Chondrocyte (in vitro differentiated cells): ENCODE measurements at regions not wholly inside any gene's neighbourhood (a gene's known extent, or its start where the extent isn't known, plus 50 kb on each side); places are given as distances from the start of the nearest gene placed in this dataset.

ENCODE experiments used
- DNase-seq: peaks from one replicate; pipeline ENCODE4 v3.0.0; 2021; ENCODE audit warnings: mixed read lengths, low spot score
- H3K27ac Mint-ChIP-seq: one replicate; pipeline ENCODE4 v1.8.0; 2021; ENCODE audit warnings: mild to moderate bottlenecking, moderate library complexity, mixed read lengths; ENCODE audit not compliant: unreplicated experiment
- H3K27me3 Mint-ChIP-seq: 2 replicates; pipeline ENCODE4 v1.8.0; 2021; ENCODE audit warnings: low read depth, mixed read lengths
- H3K36me3 Mint-ChIP-seq: 2 replicates; pipeline ENCODE4 v1.8.0; 2021; ENCODE audit warnings: low read depth, mixed read lengths
- H3K4me1 Mint-ChIP-seq: 2 replicates; pipeline ENCODE4 v1.8.0; 2021; ENCODE audit warnings: low read depth, mild to moderate bottlenecking, mixed read lengths
- H3K4me3 Mint-ChIP-seq: one replicate; pipeline ENCODE4 v1.8.0; 2021; ENCODE audit warnings: mild to moderate bottlenecking, moderate library complexity, mixed read lengths; ENCODE audit not compliant: unreplicated experiment
- H3K9me3 Mint-ChIP-seq: 2 replicates; pipeline ENCODE4 v1.8.0; 2021; ENCODE audit warnings: low read depth, mixed read lengths
- TF ChIP-seq, protein P1 (sequence below): fragments of 200-600 bp; sonication (generic); IDR thresholded peaks from 2 replicates; pipeline ENCODE4 v1.5.0; 2021; ENCODE audit warnings: antibody characterized with exemption, mild to moderate bottlenecking, moderate library complexity

DNA sequence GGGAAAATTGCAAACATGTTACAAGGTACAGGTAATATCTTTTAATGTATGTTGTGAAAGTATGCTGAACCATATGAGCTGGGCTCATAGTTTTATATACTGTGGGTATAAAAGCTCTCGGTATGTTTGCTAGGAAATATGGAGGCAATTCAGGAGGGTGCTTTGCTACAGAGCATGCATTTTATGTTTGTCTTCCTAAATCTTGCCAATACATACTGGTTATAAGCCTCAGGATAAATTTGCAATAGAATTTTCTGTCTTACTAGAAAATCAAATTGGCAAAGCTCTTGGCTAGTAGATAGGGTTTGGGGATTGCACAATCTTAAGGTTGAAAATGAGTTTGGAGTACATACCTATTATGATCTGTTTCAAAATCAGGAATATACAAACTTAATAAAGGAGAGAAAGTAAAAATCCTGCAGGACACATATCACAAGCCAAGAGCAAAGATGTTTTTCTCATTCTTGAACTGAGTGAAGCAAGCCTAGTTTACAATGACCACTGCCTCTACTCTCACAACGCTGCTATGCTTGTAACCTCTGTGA, 751.2 kb downstream of the HDGFL1 start:
- DNase-seq, result no peak
- Mint-ChIP-seq H3K36me3 (no peaks in the 10 kb centered on the region), H3K27ac (no peak overlapping the region), H3K9me3 (no peaks in the 10 kb centered on the region), H3K4me1 (no peaks in the 10 kb centered on the region), H3K27me3 (no peaks in the 10 kb centered on the region), H3K4me3 (no peak overlapping the region)
- TF ChIP-seq, protein P1, sequence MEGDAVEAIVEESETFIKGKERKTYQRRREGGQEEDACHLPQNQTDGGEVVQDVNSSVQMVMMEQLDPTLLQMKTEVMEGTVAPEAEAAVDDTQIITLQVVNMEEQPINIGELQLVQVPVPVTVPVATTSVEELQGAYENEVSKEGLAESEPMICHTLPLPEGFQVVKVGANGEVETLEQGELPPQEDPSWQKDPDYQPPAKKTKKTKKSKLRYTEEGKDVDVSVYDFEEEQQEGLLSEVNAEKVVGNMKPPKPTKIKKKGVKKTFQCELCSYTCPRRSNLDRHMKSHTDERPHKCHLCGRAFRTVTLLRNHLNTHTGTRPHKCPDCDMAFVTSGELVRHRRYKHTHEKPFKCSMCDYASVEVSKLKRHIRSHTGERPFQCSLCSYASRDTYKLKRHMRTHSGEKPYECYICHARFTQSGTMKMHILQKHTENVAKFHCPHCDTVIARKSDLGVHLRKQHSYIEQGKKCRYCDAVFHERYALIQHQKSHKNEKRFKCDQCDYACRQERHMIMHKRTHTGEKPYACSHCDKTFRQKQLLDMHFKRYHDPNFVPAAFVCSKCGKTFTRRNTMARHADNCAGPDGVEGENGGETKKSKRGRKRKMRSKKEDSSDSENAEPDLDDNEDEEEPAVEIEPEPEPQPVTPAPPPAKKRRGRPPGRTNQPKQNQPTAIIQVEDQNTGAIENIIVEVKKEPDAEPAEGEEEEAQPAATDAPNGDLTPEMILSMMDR, result no peak

DNA sequence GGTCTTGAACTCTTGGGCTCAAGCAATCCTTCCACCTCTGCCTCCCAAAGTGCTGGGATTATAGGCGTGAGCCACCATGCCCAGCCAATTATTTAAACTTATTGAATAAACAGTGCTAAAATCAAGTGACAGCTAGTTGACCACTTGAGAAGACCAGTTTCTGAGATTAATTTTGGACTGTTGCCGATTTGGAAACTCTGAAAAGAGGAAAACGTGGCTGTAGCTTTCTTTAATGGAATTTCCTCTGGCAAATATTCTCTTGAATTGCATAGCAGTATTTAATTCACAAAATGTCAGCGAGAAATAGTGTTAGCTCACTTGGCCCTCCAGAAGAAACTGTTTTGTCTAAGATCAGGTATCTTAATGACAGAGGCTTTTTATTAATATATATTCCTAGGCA, 754.5 kb downstream of the HDGFL1 start:
- no peaks in the 10 kb centered on the region for H3K36me3 Mint-ChIP-seq
- DNase-seq, result no peak
- H3K27me3 Mint-ChIP-seq, result no peaks in the 10 kb centered on the region
- no peak overlapping the region for H3K4me3 Mint-ChIP-seq
- TF ChIP-seq, protein P1, result no peak
- no peaks in the 10 kb centered on the region for H3K4me1 Mint-ChIP-seq
- no peak overlapping the region for H3K27ac Mint-ChIP-seq
- H3K9me3 Mint-ChIP-seq, result peaks cover 4% of the 10 kb centered on the region

DNA sequence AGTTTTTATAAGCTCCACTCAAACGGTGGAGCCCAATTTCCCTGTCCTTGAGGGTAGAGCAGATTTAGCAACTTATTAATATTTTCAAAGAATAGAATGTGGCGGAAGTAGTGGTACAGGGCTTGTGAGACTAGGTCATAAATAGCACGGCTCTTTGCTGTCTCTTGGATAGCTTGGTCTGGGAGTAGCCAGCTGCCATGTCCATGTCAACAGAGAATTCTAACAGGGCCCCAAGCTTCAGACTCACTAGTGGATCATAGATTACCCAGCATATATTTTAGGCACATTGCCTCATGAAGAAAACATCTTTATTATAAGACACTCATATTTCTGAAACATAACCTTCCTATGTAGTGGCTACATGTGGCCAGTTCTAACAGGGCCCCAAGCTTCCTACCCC, 755.7 kb downstream of the HDGFL1 start:
- Mint-ChIP-seq H3K4me1 (no peaks in the 10 kb centered on the region), H3K27ac (no peak overlapping the region), H3K36me3 (no peaks in the 10 kb centered on the region)

DNA sequence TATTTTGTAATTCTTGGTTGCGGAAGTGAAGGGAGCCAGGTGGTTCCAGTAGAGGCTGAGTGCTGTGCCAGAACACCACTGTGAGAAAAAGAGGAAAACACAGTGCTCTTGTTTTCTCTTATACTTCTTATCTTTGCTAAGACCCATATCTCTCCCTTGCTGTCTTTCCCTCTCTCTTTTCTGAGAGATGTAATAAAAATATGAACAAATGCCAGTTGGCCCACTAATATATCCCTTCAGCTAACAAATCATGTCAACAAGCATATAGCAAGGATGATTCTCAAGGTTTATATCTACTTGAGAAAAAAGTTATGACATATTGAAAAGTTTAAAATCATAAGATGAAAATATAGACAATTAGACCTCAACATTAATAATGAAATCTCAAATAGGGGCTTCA, 758.3 kb downstream of the HDGFL1 start:
- Mint-ChIP-seq H3K4me1 (no peaks in the 10 kb centered on the region), H3K9me3 (peaks cover 4% of the 10 kb centered on the region), H3K4me3 (no peak overlapping the region), H3K27ac (no peak overlapping the region), H3K27me3 (no peaks in the 10 kb centered on the region), H3K36me3 (no peaks in the 10 kb centered on the region)
- TF ChIP-seq, protein P1, result no peak
- no peak for DNase-seq

More for the DNA sequence above, 755.7 kb downstream of the HDGFL1 start:
- TF ChIP-seq, protein P1, result no peak
- H3K27me3 Mint-ChIP-seq, result no peaks in the 10 kb centered on the region
- peaks cover 4% of the 10 kb centered on the region for H3K9me3 Mint-ChIP-seq
- no peak overlapping the region for H3K4me3 Mint-ChIP-seq
- DNase-seq, result no peak

DNA sequence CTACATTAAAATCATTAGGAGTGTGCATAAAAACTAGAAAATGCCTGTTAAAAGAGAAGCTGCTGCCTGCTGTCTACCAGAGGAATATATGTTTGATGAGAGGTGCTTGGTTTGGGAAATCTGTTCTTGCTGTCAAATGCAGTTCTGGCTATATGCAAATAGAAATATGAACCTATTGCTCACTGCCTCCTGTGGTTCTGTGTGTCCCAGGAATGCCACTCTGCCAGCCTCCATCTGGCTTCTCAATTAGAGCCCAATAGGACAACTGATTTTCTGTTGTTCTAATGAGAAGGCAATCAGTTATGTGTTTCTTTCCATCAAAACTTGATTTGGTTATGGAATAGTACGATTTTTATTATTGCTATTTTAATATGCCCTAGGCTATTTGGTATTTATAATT, 759.7 kb downstream of the HDGFL1 start:
- Mint-ChIP-seq H3K9me3 (peaks cover 4% of the 10 kb centered on the region), H3K4me1 (no peaks in the 10 kb centered on the region), H3K27me3 (no peaks in the 10 kb centered on the region), H3K36me3 (no peaks in the 10 kb centered on the region), H3K27ac (no peak overlapping the region), H3K4me3 (no peak overlapping the region)
- no peak for DNase-seq
- TF ChIP-seq, protein P1, result no peak
